ENCODE measurements at regions not wholly inside any gene's neighbourhood (a gene's known extent, or its start where the extent isn't known, plus 50 kb on each side); places are given as distances from the start of the nearest gene placed in this dataset.
A peak's percentile ranks its signal among the peaks of the same experiment; 100 is the strongest.

- no peak for DNase-seq (ENCODE audit: low spot score)
These were observed 357.8 kb downstream of the DUSP6 start for GRCh38 chr12:88994537-88994936.

GRCh38 chr12:88993651-88994050 is 358.6 kb downstream of the DUSP6 start:
- DNase-seq (ENCODE audit: low spot score) (no peak), ATAC-seq (ENCODE audit: low read depth) (peak; percentile 50; the same call in 2 of the 3 replicates)
- Histone ChIP-seq H3K4me1 (ENCODE audit: insufficient read depth, poor library complexity, severe bottlenecking) (no peaks in the 10 kb centered on the region), H3K4me3 (ENCODE audit: severe bottlenecking) (no peak overlapping the region), H3K27me3 (ENCODE audit: insufficient read depth, poor library complexity, severe bottlenecking) (no peaks in the 10 kb centered on the region), H3K36me3 (ENCODE audit: low read depth) (no peaks in the 10 kb centered on the region), H3K27ac (ENCODE audit: poor library complexity, severe bottlenecking) (no peak overlapping the region), H3K9me3 (ENCODE audit: severe bottlenecking) (no peaks in the 10 kb centered on the region)
- peak; percentile 74 for TF ChIP-seq CTCF (IDR thresholded peaks at IDR 0.05; ENCODE audit: poor library complexity, severe bottlenecking)

More at GRCh38 chr12:88994537-88994936, 357.8 kb downstream of the DUSP6 start:
- H3K27ac ChIP-seq (ENCODE audit: poor library complexity, severe bottlenecking) = no peak overlapping the region
- H3K4me1 ChIP-seq (ENCODE audit: insufficient read depth, poor library complexity, severe bottlenecking) = no peaks in the 10 kb centered on the region
- no peaks in the 10 kb centered on the region for H3K36me3 ChIP-seq (ENCODE audit: low read depth)
- H3K27me3 ChIP-seq (ENCODE audit: insufficient read depth, poor library complexity, severe bottlenecking) = no peaks in the 10 kb centered on the region
- H3K9me3 ChIP-seq (ENCODE audit: severe bottlenecking) = no peaks in the 10 kb centered on the region
- ATAC-seq (ENCODE audit: low read depth) = no peak
- no peak overlapping the region for H3K4me3 ChIP-seq (ENCODE audit: severe bottlenecking)
- TF ChIP-seq CTCF (IDR thresholded peaks at IDR 0.05; ENCODE audit: poor library complexity, severe bottlenecking) = no peak

GRCh38 chr12:88986056-88986455 is 366.2 kb downstream of the DUSP6 start:
- no peaks in the 10 kb centered on the region for H3K36me3 ChIP-seq (ENCODE audit: low read depth)
- no peak for ATAC-seq (ENCODE audit: low read depth)
- no peaks in the 10 kb centered on the region for H3K4me1 ChIP-seq (ENCODE audit: insufficient read depth, poor library complexity, severe bottlenecking)
- H3K4me3 ChIP-seq (ENCODE audit: severe bottlenecking) = no peak overlapping the region
- no peaks in the 10 kb centered on the region for H3K27me3 ChIP-seq (ENCODE audit: insufficient read depth, poor library complexity, severe bottlenecking)
- no peak overlapping the region for H3K27ac ChIP-seq (ENCODE audit: poor library complexity, severe bottlenecking)
- no peak for TF ChIP-seq CTCF (IDR thresholded peaks at IDR 0.05; ENCODE audit: poor library complexity, severe bottlenecking)
- no peak for DNase-seq (ENCODE audit: low spot score)
- H3K9me3 ChIP-seq (ENCODE audit: severe bottlenecking) = no peaks in the 10 kb centered on the region

GRCh38 chr12:88985631-88986030 is 366.7 kb downstream of the DUSP6 start:
- Histone ChIP-seq H3K36me3 (ENCODE audit: low read depth) (no peaks in the 10 kb centered on the region), H3K27me3 (ENCODE audit: insufficient read depth, poor library complexity, severe bottlenecking) (no peaks in the 10 kb centered on the region), H3K27ac (ENCODE audit: poor library complexity, severe bottlenecking) (no peak overlapping the region), H3K4me1 (ENCODE audit: insufficient read depth, poor library complexity, severe bottlenecking) (no peaks in the 10 kb centered on the region), H3K4me3 (ENCODE audit: severe bottlenecking) (no peak overlapping the region), H3K9me3 (ENCODE audit: severe bottlenecking) (no peaks in the 10 kb centered on the region)
- ATAC-seq (ENCODE audit: low read depth) = no peak
- DNase-seq (ENCODE audit: low spot score) = no peak
- no peak for TF ChIP-seq CTCF (IDR thresholded peaks at IDR 0.05; ENCODE audit: poor library complexity, severe bottlenecking)

DNA sequence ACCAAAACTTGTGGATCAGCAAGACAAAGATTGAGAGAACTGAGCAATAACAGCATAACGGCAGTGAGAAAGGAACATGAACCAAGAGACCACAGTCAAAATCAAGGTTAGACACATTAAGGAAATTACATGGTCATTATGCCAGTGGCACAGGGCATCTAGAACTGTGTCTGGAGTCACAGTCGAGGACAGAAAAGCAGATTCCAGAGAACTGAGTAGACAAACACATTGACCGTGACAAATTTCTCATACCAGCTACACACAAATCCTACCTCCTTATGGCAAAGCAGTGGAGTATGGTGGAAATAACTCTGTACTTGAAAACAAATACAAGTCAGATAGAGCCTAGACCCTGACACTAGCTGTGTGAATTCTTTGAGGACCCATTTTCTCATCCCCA is 367.3 kb downstream of the DUSP6 start:
- Histone ChIP-seq H3K36me3 (ENCODE audit: low read depth) (no peaks in the 10 kb centered on the region), H3K27ac (ENCODE audit: poor library complexity, severe bottlenecking) (no peak overlapping the region), H3K9me3 (ENCODE audit: severe bottlenecking) (no peaks in the 10 kb centered on the region), H3K4me1 (ENCODE audit: insufficient read depth, poor library complexity, severe bottlenecking) (no peaks in the 10 kb centered on the region), H3K4me3 (ENCODE audit: severe bottlenecking) (no peak overlapping the region), H3K27me3 (ENCODE audit: insufficient read depth, poor library complexity, severe bottlenecking) (no peaks in the 10 kb centered on the region)
- DNase-seq (ENCODE audit: low spot score) (no peak), ATAC-seq (ENCODE audit: low read depth) (no peak)
- TF ChIP-seq CTCF (IDR thresholded peaks at IDR 0.05; ENCODE audit: poor library complexity, severe bottlenecking) = no peak
